ENCODE measurements at regions not wholly inside any gene's neighbourhood (a gene's known extent, or its start where the extent isn't known, plus 50 kb on each side); places are given as distances from the start of the nearest gene placed in this dataset.

GRCh38 chr6:48986105-48986504, 476.9 kb downstream of the MMUT start:
- no peak for TF ChIP-seq POLR2AphosphoS5 (IDR thresholded peaks at IDR 0.05)
- no peak for TF ChIP-seq CTCF (IDR thresholded peaks at IDR 0.05)
- no peak for TF ChIP-seq POLR2A (IDR thresholded peaks at IDR 0.05)
